ENCODE measurements at regions not wholly inside any gene's neighbourhood (a gene's known extent, or its start where the extent isn't known, plus 50 kb on each side); places are given as distances from the start of the nearest gene placed in this dataset.

DNA sequence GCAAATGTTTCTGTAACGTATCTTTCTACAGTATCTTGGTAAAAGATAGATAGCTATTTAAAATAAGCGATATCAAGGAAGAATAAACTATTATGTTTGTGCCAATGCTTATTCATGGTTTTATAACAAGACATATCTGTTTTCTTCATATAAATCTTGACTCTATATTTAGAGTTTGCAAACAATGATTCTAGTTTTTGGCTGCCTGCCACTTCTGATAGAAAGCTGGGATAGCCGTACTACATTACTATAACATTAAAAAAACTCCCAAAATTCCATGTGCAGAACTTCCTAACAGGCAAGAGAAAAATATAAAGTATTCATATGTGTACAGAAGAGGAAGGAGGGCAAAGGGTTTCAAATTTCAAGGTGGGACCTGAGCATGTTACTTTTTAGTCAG lies 985.0 kb downstream of the BCL11A start:
- no peak for ATAC-seq
- DNase-seq = no peak
- TF ChIP-seq, protein P1, sequence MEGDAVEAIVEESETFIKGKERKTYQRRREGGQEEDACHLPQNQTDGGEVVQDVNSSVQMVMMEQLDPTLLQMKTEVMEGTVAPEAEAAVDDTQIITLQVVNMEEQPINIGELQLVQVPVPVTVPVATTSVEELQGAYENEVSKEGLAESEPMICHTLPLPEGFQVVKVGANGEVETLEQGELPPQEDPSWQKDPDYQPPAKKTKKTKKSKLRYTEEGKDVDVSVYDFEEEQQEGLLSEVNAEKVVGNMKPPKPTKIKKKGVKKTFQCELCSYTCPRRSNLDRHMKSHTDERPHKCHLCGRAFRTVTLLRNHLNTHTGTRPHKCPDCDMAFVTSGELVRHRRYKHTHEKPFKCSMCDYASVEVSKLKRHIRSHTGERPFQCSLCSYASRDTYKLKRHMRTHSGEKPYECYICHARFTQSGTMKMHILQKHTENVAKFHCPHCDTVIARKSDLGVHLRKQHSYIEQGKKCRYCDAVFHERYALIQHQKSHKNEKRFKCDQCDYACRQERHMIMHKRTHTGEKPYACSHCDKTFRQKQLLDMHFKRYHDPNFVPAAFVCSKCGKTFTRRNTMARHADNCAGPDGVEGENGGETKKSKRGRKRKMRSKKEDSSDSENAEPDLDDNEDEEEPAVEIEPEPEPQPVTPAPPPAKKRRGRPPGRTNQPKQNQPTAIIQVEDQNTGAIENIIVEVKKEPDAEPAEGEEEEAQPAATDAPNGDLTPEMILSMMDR (IDR thresholded peaks at IDR 0.05) = no peak
- no peaks in the 10 kb centered on the region for H3K36me3 ChIP-seq
- no peaks in the 10 kb centered on the region for H3K27me3 ChIP-seq (ENCODE audit: low read depth)
- no peaks in the 10 kb centered on the region for H3K9me3 ChIP-seq
- no peaks in the 10 kb centered on the region for H3K4me1 ChIP-seq
- intact Hi-C loops (cut with DNase I) = no loop called here
- no peak overlapping the region for H3K27ac ChIP-seq
- H3K4me3 ChIP-seq = no peak overlapping the region

DNA sequence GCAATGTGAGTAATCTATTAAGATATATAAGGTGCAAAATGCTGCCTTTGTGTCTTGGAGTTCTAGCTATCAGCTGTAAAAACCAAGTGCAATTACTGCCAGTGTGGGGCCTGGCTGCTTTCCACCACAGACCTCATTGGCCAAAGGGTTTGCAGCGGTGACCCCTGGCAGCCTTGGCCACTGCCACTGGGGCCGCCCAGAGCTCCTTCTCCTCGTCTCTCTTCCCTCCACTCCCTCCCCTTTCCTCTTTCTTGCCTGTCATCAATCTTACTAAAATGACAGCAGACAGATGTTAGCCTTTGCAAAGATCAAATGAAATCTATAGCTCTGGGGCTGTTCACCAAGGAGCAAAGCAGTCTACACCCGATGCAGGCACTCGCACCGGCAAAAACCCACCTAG lies 986.3 kb downstream of the BCL11A start:
- DNase-seq = no peak
- H3K27me3 ChIP-seq (ENCODE audit: low read depth) = no peaks in the 10 kb centered on the region
- no peak overlapping the region for H3K27ac ChIP-seq
- H3K9me3 ChIP-seq = no peaks in the 10 kb centered on the region
- no peaks in the 10 kb centered on the region for H3K36me3 ChIP-seq
- H3K4me1 ChIP-seq = no peaks in the 10 kb centered on the region
- H3K4me3 ChIP-seq = no peak overlapping the region
- intact Hi-C loops (cut with DNase I) = no loop called here
- ATAC-seq = no peak
- TF ChIP-seq, protein P1 (IDR thresholded peaks at IDR 0.05) = no peak

DNA sequence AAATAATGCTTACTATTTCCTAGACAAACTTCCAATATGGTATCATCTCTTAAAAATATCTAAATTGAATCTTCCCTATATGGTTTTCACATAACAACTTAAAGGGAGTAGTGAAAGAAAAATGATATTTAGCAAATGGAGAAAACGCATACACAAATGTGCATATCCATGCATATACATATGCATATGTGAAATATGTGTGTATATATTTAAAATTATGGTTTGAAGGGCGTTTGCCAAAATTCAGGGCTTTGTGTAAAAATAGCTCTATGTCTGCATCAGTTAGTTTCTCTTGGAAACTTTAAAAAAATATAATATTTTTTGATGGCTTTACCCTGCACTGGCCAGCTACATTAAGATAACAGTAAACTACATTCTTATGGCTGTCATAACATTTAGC lies 986.7 kb downstream of the BCL11A start:
- TF ChIP-seq, protein P1 (IDR thresholded peaks at IDR 0.05) = no peak
- H3K4me1 ChIP-seq = no peaks in the 10 kb centered on the region
- H3K27me3 ChIP-seq (ENCODE audit: low read depth) = no peaks in the 10 kb centered on the region
- no peaks in the 10 kb centered on the region for H3K36me3 ChIP-seq
- intact Hi-C loops (cut with DNase I) = no loop called here
- no peak overlapping the region for H3K27ac ChIP-seq
- H3K4me3 ChIP-seq = no peak overlapping the region
- DNase-seq = no peak
- ATAC-seq = no peak
- H3K9me3 ChIP-seq = no peaks in the 10 kb centered on the region

DNA sequence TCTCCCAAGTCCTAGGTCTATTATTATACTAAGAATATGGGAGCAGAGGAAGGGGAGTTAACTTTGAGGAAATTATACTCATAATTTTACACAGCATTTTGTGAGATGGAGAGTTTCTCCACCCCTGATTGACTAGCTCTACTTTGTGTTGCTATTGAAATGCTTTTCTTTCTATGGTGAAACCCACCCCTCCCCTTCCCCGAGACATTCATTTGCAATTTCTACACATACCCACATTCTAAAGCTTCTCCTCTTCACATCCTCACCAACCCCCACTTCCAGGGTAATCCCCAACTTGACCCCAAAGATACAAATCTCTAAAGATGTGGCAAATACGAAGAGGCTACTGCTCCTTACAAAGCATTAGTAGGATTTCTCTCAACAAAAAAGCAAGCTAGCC lies 992.2 kb downstream of the BCL11A start:
- ATAC-seq = no peak
- H3K4me3 ChIP-seq = no peak overlapping the region
- no peaks in the 10 kb centered on the region for H3K36me3 ChIP-seq
- H3K4me1 ChIP-seq = no peaks in the 10 kb centered on the region
- no peaks in the 10 kb centered on the region for H3K9me3 ChIP-seq
- DNase-seq = no peak
- intact Hi-C loops (cut with DNase I) = no loop called here
- TF ChIP-seq, protein P1 (IDR thresholded peaks at IDR 0.05) = no peak
- no peak overlapping the region for H3K27ac ChIP-seq
- H3K27me3 ChIP-seq (ENCODE audit: low read depth) = no peaks in the 10 kb centered on the region

DNA sequence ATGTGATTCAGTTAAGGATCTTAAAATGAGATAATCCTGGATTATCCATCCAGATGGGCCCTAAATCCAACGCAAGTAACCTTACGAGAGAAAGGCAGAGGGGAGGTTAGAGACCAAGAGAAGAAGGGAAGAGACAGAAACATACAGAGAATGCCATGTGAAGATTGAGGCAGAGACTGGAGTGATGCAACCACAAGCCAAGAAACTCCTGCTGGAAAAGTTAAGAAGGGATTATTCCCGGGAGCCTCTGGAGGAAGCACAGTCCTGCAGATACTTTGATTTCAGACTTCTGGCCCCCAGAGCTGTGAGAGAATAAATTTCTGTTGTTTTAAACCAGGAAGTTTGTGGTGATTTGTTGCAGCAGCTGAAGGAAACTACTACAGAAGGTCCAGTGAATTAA lies 992.7 kb downstream of the BCL11A start:
- Histone ChIP-seq H3K27ac (no peak overlapping the region), H3K27me3 (ENCODE audit: low read depth) (no peaks in the 10 kb centered on the region), H3K4me3 (no peak overlapping the region), H3K36me3 (no peaks in the 10 kb centered on the region), H3K9me3 (no peaks in the 10 kb centered on the region), H3K4me1 (no peaks in the 10 kb centered on the region)
- ATAC-seq (no peak), DNase-seq (no peak)
- TF ChIP-seq, protein P1 (IDR thresholded peaks at IDR 0.05) = no peak
- intact Hi-C loops (cut with DNase I) = no loop called here

DNA sequence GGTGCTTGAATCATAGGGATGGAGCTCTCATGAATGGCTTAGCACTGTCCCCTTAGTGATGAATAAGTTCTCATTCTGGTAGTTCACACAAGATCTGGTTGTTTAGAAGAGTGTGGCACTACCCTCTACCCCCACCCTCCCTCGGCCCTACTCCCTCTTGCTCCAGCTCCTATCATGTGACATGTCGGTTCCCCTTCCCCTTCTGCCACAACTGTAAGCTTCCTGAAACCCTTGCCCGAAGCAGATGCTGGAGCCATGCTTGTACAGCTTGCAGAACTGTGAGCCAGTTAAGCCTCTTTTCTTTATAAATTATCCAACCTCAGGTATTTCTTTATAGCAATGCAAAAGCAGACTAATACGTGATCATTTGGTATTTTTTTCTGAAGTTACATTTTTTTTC lies 1012.6 kb downstream of the BCL11A start:
- H3K9me3 ChIP-seq = no peaks in the 10 kb centered on the region
- no peak for DNase-seq
- no peaks in the 10 kb centered on the region for H3K36me3 ChIP-seq
- H3K4me1 ChIP-seq = no peaks in the 10 kb centered on the region
- H3K4me3 ChIP-seq = no peak overlapping the region
- TF ChIP-seq, protein P1 (IDR thresholded peaks at IDR 0.05) = no peak
- H3K27me3 ChIP-seq (ENCODE audit: low read depth) = no peaks in the 10 kb centered on the region
- ATAC-seq = no peak
- H3K27ac ChIP-seq = no peak overlapping the region
- intact Hi-C loops (cut with DNase I) = no loop called here
